Sigmoid colon (tissue), 6 donors: ENCODE measurements at regions not wholly inside any gene's neighbourhood (a gene's known extent, or its start where the extent isn't known, plus 50 kb on each side); places are given as distances from the start of the nearest gene placed in this dataset.

ENCODE experiments used
- DNase-seq: peaks from one replicate; pipeline ENCODE4 v3.0.0-alpha.2; 2019
- H3K27ac ChIP-seq, 4 donors: fragments of 200-600 bp; sonication (generic); one replicate each; pipeline ENCODE4 v1.5.1; 2016 to 2019; ENCODE audit warnings: mild to moderate bottlenecking in 1 of 4
- H3K27me3 ChIP-seq, 3 donors: fragments of 200-600 bp; sonication (generic); one replicate each; pipeline ENCODE4 v1.5.1; 2019; ENCODE audit warnings: mild to moderate bottlenecking in 1 of 3
- H3K36me3 ChIP-seq, 4 donors: fragments of 200-600 bp; sonication (generic); one replicate each; pipeline ENCODE4 v1.5.1; 2016 to 2019
- H3K4me1 ChIP-seq, 4 donors: fragments of 200-600 bp; sonication (generic); one replicate each; pipeline ENCODE4 v1.5.1; 2017 to 2019
- H3K4me3 ChIP-seq, 4 donors: fragments of 200-600 bp; sonication (generic); one replicate each; pipeline ENCODE4 v1.5.1; 2017 to 2019; ENCODE audit warnings: mild to moderate bottlenecking in 2 of 4, moderate library complexity in 1 of 4
- H3K9me3 ChIP-seq, 4 donors: fragments of 200-600 bp in 3 of 4; sonication (generic) in 3 of 4; one replicate each; pipeline versions ENCODE4 v1.5.1 to v1.6.1; 2013 to 2019
- CTCF ChIP-seq, 4 experiments: fragments of 450-650 bp in 3 of 4; fragments of 200-600 bp in 1 of 4; IDR thresholded peaks; one replicate each; pipeline ENCODE4 v1.5.1; 2016 to 2019; ENCODE audit warnings: antibody characterized with exemption in 4 of 4, mild to moderate bottlenecking in 3 of 4, moderate library complexity in 2 of 4
- EP300 ChIP-seq, 4 donors: sonication (generic); formaldehyde crosslinking; IDR thresholded peaks; one replicate each; pipeline ENCODE4 v1.6.1; 2017; ENCODE audit warnings: antibody characterized with exemption in 4 of 4
- POLR2A ChIP-seq, 2 donors: fragments of 450-650 bp; IDR thresholded peaks; one replicate each; pipeline ENCODE4 v1.6.1; 2016; ENCODE audit warnings: antibody characterized with exemption in 2 of 2, mild to moderate bottlenecking in 2 of 2, moderate library complexity in 2 of 2
- POLR2AphosphoS5 ChIP-seq, 4 donors: sonication (generic); formaldehyde crosslinking; IDR thresholded peaks; one replicate each; pipeline ENCODE4 v1.6.1; 2017; ENCODE audit warnings: antibody characterized with exemption in 4 of 4
- WGBS, 2 donors: extraction: QIAGEN DNeasy Blood & Tissue Kit; methylation state at CpG; one replicate each; pipeline ENCODE4 v1.1.7; 2013; 5-methylcytosine and 5-hydroxymethylcytosine counted together
- intact Hi-C: fragments of 100-400 bp; cut with DNase I; formaldehyde crosslinking; loops from one replicate; pipeline ENCODE4 v1.15.1; 2023
- donor health status: healthy with polysubstance abuse.
- donor health status: healthy.

GRCh38 chr1:172979828-172980227 lies 70.9 kb downstream of the TNFSF18 start:
- no peaks in the 10 kb centered on the region for H3K36me3 ChIP-seq
- H3K4me1 ChIP-seq: no peaks in the 10 kb centered on the region
- H3K27ac ChIP-seq: no peak overlapping the region
- intact Hi-C loops: no loop called here
- 73 to 92% methylated on average over 3 of the region's 3 CpGs for WGBS, 2 donors
- DNase-seq: no peak
- TF ChIP-seq EP300 (IDR thresholded peaks at IDR 0.05) (no peak), POLR2AphosphoS5 (IDR thresholded peaks at IDR 0.05) (no peak), POLR2A (IDR thresholded peaks at IDR 0.05) (no peak), CTCF (IDR thresholded peaks at IDR 0.05) (no peak)
- H3K9me3 ChIP-seq: no peaks in the 10 kb centered on the region
- H3K27me3 ChIP-seq: no peaks in the 10 kb centered on the region
- H3K4me3 ChIP-seq: no peak overlapping the region

DNA sequence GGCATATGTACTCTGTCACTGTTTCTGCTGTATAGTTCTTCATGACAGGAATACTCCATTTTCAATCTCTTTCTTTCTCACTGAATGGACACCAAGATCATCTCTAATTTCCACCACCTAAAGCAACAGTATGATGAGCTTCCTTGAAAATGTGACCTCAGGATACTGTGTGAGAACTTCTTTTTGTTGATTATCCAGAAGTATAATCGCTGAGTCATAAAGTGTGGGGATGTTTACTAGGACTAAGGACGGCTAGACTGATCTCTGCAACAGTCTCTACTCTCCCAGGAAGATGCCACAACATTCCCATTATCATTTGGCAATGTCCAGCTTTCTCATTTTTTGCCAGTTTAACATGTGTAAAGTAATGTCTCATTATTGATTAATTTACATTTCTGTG lies 70.3 kb downstream of the TNFSF18 start:
- Histone ChIP-seq H3K36me3 (no peaks in the 10 kb centered on the region), H3K27me3 (no peaks in the 10 kb centered on the region), H3K4me3 (no peak overlapping the region), H3K9me3 (no peaks in the 10 kb centered on the region), H3K4me1 (no peaks in the 10 kb centered on the region), H3K27ac (no peak overlapping the region)
- WGBS, 2 donors: 45 to 63% methylated on average over 2 of the region's 2 CpGs
- TF ChIP-seq EP300 (IDR thresholded peaks at IDR 0.05): no peak
- TF ChIP-seq POLR2AphosphoS5 (IDR thresholded peaks at IDR 0.05): no peak
- no peak for TF ChIP-seq POLR2A (IDR thresholded peaks at IDR 0.05)
- no peak for TF ChIP-seq CTCF (IDR thresholded peaks at IDR 0.05)
- no peak for DNase-seq
- intact Hi-C loops: no loop called here

DNA sequence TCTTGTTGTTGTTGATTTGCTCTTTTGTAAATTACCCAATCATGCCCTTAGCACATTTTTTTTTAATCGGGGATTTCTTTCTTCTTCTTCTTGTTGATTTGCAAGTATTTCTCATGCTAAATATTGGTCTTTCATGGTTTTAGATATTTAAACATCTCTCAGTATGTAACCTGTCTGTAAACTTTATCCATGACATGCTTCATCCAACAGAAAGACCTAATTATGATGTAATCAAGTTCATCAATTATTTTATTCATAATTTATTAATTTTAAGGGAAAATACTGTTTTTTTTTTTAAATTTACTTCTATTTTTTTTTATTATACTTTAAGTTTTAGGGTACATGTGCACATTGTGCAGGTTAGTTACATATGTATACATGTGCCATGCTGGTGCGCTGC lies 69.8 kb downstream of the TNFSF18 start:
- Histone ChIP-seq H3K4me1 (no peaks in the 10 kb centered on the region), H3K36me3 (no peaks in the 10 kb centered on the region), H3K9me3 (no peaks in the 10 kb centered on the region), H3K27ac (no peak overlapping the region), H3K27me3 (no peaks in the 10 kb centered on the region), H3K4me3 (no peak overlapping the region)
- 95 to 97% methylated on average over 1 of the region's 2 CpGs for WGBS, 2 donors
- TF ChIP-seq POLR2A (IDR thresholded peaks at IDR 0.05): no peak
- TF ChIP-seq EP300 (IDR thresholded peaks at IDR 0.05): no peak
- TF ChIP-seq CTCF (IDR thresholded peaks at IDR 0.05): no peak
- no peak for TF ChIP-seq POLR2AphosphoS5 (IDR thresholded peaks at IDR 0.05)
- intact Hi-C loops: no loop called here
- DNase-seq: no peak
